ENCODE measurements at regions not wholly inside any gene's neighbourhood (a gene's known extent, or its start where the extent isn't known, plus 50 kb on each side); places are given as distances from the start of the nearest gene placed in this dataset.

GRCh38 chr7:20954711-20955619, 168.3 kb upstream of the SP8 start:
- H3K4me3 Mint-ChIP-seq (ENCODE audit: unreplicated experiment), result no peak overlapping the region
- no peak for DNase-seq
- H3K36me3 Mint-ChIP-seq (ENCODE audit: unreplicated experiment), result peaks cover 3% of the 10 kb centered on the region

GRCh38 chr7:20958572-20958971, 171.9 kb upstream of the SP8 start:
- Mint-ChIP-seq H3K27ac (ENCODE audit: unreplicated experiment) (no peak overlapping the region), H3K9me3 (ENCODE audit: unreplicated experiment) (no peaks in the 10 kb centered on the region), H3K27me3 (ENCODE audit: unreplicated experiment) (no peaks in the 10 kb centered on the region), H3K4me1 (ENCODE audit: low read depth, unreplicated experiment) (peaks cover 8% of the 10 kb centered on the region), H3K4me3 (ENCODE audit: unreplicated experiment) (no peak overlapping the region), H3K36me3 (ENCODE audit: unreplicated experiment) (peaks cover 4% of the 10 kb centered on the region)
- no peak for TF ChIP-seq CTCF (IDR thresholded peaks at IDR 0.05; ENCODE audit: partially characterized antibody, unreplicated experiment)
- no peak for DNase-seq

More at GRCh38 chr7:20954711-20955619, 168.3 kb upstream of the SP8 start:
- no peak for TF ChIP-seq CTCF (IDR thresholded peaks at IDR 0.05; ENCODE audit: partially characterized antibody, unreplicated experiment)
- no peaks in the 10 kb centered on the region for H3K9me3 Mint-ChIP-seq (ENCODE audit: unreplicated experiment)
- no peak overlapping the region for H3K27ac Mint-ChIP-seq (ENCODE audit: unreplicated experiment)
- peaks cover 6% of the 10 kb centered on the region for H3K4me1 Mint-ChIP-seq (ENCODE audit: low read depth, unreplicated experiment)
- H3K27me3 Mint-ChIP-seq (ENCODE audit: unreplicated experiment), result no peaks in the 10 kb centered on the region

GRCh38 chr7:20959281-20959680, 172.6 kb upstream of the SP8 start:
- no peaks in the 10 kb centered on the region for H3K27me3 Mint-ChIP-seq (ENCODE audit: unreplicated experiment)
- H3K4me3 Mint-ChIP-seq (ENCODE audit: unreplicated experiment), result no peak overlapping the region
- peaks cover 4% of the 10 kb centered on the region for H3K36me3 Mint-ChIP-seq (ENCODE audit: unreplicated experiment)
- TF ChIP-seq CTCF (IDR thresholded peaks at IDR 0.05; ENCODE audit: partially characterized antibody, unreplicated experiment), result no peak
- H3K9me3 Mint-ChIP-seq (ENCODE audit: unreplicated experiment), result no peaks in the 10 kb centered on the region
- peaks cover 14% of the 10 kb centered on the region for H3K4me1 Mint-ChIP-seq (ENCODE audit: low read depth, unreplicated experiment)
- DNase-seq, result no peak
- H3K27ac Mint-ChIP-seq (ENCODE audit: unreplicated experiment), result no peak overlapping the region

- no peak for TF ChIP-seq CTCF (IDR thresholded peaks at IDR 0.05; ENCODE audit: partially characterized antibody, unreplicated experiment)
- Mint-ChIP-seq H3K9me3 (ENCODE audit: unreplicated experiment) (no peaks in the 10 kb centered on the region), H3K27me3 (ENCODE audit: unreplicated experiment) (no peaks in the 10 kb centered on the region), H3K36me3 (ENCODE audit: unreplicated experiment) (peaks cover 4% of the 10 kb centered on the region), H3K27ac (ENCODE audit: unreplicated experiment) (peak overlapping the region; percentile 20), H3K4me3 (ENCODE audit: unreplicated experiment) (no peak overlapping the region), H3K4me1 (ENCODE audit: low read depth, unreplicated experiment) (peaks cover 12% of the 10 kb centered on the region)
- no peak for DNase-seq
Measured at GRCh38 chr7:20963556-20964280, 177.0 kb upstream of the SP8 start.
